GM10266 (cell line): ENCODE measurements at regions not wholly inside any gene's neighbourhood (a gene's known extent, or its start where the extent isn't known, plus 50 kb on each side); places are given as distances from the start of the nearest gene placed in this dataset.

Source experiments
- DNase-seq: peaks from one replicate; pipeline ENCODE4 v3.0.0; 2012; ENCODE audit errors: extremely low spot score
- TF ChIP-seq, protein P1 (sequence below): IDR thresholded peaks from 2 replicates; pipeline ENCODE4 v1.5.1; 2012; ENCODE audit warnings: mild to moderate bottlenecking, low read depth; ENCODE audit not compliant: control insufficient read depth, insufficient read depth; ENCODE audit errors: missing control alignments

DNA sequence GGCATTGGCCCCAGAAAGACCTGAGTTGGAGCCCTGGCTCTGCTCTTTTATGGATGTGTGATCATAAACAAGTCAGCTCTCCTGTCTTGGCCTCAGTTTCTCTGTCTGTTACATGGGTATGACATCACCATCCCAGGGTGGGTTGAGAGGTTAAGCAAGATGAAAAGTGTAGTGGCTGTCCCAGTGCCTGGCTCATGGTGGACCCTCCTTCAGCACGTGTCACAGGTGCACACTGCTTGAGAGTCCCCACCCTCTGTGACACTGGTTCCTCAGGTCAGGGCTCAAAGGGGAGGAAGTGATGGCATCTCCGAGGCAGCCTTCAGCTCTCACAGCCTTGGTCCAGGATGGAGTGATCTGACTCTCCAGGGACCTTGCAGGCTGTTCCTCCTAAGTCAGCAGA is 218.4 kb downstream of the HAPSTR1 start:
- no peak for DNase-seq
- TF ChIP-seq, protein P1, sequence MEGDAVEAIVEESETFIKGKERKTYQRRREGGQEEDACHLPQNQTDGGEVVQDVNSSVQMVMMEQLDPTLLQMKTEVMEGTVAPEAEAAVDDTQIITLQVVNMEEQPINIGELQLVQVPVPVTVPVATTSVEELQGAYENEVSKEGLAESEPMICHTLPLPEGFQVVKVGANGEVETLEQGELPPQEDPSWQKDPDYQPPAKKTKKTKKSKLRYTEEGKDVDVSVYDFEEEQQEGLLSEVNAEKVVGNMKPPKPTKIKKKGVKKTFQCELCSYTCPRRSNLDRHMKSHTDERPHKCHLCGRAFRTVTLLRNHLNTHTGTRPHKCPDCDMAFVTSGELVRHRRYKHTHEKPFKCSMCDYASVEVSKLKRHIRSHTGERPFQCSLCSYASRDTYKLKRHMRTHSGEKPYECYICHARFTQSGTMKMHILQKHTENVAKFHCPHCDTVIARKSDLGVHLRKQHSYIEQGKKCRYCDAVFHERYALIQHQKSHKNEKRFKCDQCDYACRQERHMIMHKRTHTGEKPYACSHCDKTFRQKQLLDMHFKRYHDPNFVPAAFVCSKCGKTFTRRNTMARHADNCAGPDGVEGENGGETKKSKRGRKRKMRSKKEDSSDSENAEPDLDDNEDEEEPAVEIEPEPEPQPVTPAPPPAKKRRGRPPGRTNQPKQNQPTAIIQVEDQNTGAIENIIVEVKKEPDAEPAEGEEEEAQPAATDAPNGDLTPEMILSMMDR = no peak

DNA sequence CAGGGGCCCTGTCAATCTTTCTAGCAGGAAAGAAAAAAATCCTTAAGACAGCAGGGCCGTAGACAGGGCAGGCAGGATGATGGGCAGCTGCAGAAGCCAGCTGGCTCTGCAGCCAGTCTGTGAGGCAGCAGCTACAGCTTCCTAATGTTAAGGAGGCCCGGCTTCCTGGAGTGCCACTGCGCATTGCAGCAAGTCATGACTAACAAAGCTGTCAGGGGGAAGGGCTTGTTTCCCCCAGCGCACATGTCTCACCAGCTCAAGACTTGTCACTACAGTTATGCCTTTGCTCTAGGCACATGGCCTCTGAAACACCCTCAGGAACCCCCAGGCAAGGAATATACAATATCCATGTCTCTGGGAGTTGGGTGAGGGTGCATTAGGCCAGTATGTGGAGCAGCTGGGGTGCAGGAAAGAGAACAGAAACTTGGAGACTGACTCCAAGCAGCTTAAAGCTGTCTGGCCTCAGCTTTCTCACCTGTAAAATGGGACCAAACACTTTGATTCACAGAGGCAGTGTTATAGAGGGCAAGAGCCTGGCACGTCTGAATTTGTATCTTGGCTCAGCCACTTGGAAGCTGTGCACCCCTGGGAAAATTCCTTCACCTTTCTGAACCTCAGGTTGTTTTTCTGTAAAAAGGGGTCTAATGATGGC is 220.0 kb downstream of the HAPSTR1 start:
- DNase-seq = no peak
- TF ChIP-seq, protein P1 = no peak

DNA sequence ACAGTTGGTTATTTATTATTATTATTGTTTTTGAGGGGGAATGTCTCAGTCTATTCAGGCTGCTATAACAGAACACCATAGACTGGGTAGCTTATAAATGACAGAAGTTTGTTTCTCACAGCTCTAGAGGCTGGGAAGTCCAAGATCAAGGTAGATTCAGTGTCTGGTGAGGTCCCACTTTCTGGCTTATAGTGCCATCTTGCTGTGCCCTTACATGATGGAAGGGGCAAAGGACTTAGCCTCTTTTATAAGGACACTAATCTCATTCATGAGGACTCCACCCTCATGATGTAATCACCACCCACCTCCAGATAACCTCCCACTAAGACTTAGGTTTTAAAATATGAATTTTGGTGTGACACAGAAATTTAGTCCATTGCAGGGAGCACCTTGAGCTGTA is 224.6 kb downstream of the HAPSTR1 start:
- no peak for DNase-seq
- TF ChIP-seq, protein P1 = no peak

DNA sequence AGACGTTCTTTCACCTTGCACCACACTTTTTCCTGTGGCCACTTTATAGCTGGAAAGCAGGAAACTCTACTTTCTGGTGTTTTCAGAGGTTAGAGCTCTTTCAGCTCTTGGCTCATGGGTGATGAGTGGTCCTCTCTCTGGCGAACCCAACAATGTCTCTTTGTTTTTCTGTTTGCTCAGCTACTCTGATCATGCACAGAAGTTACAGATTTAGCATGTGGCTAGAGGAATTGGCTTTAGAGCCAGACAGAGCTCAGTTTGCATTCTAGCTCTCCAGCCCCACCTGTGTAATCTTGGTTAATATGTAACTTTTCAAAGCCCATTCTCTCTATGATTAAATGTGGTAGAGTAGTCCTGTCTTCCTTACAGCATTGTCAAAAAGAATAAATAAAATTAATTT is 225.2 kb downstream of the HAPSTR1 start:
- TF ChIP-seq, protein P1 = no peak
- DNase-seq = no peak

DNA sequence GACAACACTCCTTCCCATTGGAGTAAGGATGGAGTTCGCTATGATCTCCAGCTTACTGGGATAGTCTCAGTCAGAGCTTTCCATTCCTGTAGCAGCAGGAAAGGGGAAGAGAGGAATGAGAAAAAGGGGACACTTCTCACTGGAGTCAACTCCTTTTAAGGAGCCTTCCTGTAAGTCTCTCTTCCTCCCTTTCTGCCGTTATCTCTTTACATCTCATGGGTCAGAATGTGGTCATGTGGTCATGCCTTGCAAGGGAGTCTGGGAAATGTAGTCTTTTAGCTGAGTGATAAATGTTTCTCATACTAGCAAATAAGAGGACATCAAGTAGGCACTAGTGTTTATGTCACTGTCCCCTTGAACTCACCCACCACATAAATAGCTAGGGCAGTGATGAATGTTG is 227.3 kb downstream of the HAPSTR1 start:
- DNase-seq = no peak
- TF ChIP-seq, protein P1 = no peak

DNA sequence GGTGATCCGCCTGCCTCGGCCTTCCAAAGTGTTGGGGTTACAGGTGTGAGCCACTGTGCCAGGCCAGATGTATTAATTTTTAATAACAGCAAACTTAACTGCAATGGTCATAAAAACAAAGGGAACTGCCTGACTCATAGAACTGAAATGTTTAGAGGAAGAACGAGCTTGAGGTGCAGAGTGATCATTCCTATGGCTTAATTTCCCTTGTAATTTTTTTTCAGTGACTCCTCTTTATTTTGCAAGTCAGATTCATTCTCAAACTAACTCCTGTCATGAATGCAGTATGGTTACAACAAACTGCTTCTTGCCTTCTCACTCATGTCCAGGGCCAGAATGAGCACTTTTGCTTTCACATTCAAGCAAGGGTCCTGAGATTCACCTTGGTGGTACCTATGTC is 231.3 kb downstream of the HAPSTR1 start:
- DNase-seq = no peak
- TF ChIP-seq, protein P1 = no peak

DNA sequence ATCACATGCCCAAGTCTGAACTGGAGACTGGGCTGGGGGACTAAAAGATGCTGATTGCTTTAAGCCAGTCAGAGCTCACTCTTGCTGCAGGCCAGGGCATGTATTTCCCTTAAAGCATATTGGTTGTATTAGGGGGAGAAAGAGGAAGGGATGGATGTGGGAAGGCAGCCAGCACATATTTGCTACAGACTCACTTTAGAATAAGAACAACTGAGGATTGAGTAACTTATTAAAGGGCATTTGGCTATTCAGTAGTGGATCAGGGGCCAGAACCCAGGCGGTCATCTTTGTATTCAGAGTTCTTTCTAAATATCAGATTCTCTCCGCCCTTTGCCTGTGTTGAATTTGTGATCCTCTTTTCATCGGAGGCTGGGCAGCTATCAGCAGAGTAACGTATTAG is 231.7 kb downstream of the HAPSTR1 start:
- no peak for DNase-seq
- TF ChIP-seq, protein P1 = no peak
